HG03095 (cell line): ENCODE measurements at regions not wholly inside any gene's neighbourhood (a gene's known extent, or its start where the extent isn't known, plus 50 kb on each side); places are given as distances from the start of the nearest gene placed in this dataset.
"Not testable (repeated sequence)": the region's sequence is repeated elsewhere in the genome, so short reads cannot be mapped to it uniquely, and the experiment has no call there.

Source experiments
- ATAC-seq: cut with Tn5 transposase; IDR thresholded peaks from one replicate; pipeline ENCODE4 v1.9.1; 2021; ENCODE audit warnings: moderate library complexity; ENCODE audit not compliant: unreplicated experiment

GRCh38 chr12:72148709-72149108 is 123.5 kb upstream of the TRHDE start:
- no peak for ATAC-seq

- no peak for ATAC-seq
These were observed 109.3 kb upstream of the TRHDE start for GRCh38 chr12:72162875-72163274.

GRCh38 chr12:72168851-72169250 is 103.3 kb upstream of the TRHDE start:
- ATAC-seq: no peak

- ATAC-seq: no peak
These were observed 98.2 kb upstream of the TRHDE start for GRCh38 chr12:72173974-72174373.

- ATAC-seq: no peak
These were observed 93.9 kb upstream of the TRHDE start for GRCh38 chr12:72178244-72178643.

GRCh38 chr12:72178871-72179270 is 93.3 kb upstream of the TRHDE start:
- no peak for ATAC-seq

- ATAC-seq: no peak
These were observed 92.3 kb upstream of the TRHDE start for GRCh38 chr12:72179841-72180240.

GRCh38 chr12:72184971-72185533 is 87.1 kb upstream of the TRHDE start:
- not testable (repeated sequence) for ATAC-seq

GRCh38 chr12:72189266-72189665 is 82.9 kb upstream of the TRHDE start:
- ATAC-seq: no peak

GRCh38 chr12:72191761-72192160 is 80.4 kb upstream of the TRHDE start:
- ATAC-seq: peak; percentile 51

- ATAC-seq: no peak
These were observed 74.4 kb upstream of the TRHDE start for GRCh38 chr12:72197790-72198189.

GRCh38 chr12:72201457-72201856 is 70.7 kb upstream of the TRHDE start:
- no peak for ATAC-seq

GRCh38 chr12:72203764-72204335 is 68.3 kb upstream of the TRHDE start:
- peak; percentile 55 for ATAC-seq

GRCh38 chr12:72207079-72207478 is 65.1 kb upstream of the TRHDE start:
- no peak for ATAC-seq

- ATAC-seq: no peak
These were observed 64.4 kb upstream of the TRHDE start for GRCh38 chr12:72207486-72208409.

- no peak for ATAC-seq
These were observed 63.1 kb upstream of the TRHDE start for GRCh38 chr12:72209086-72209485.

GRCh38 chr12:72214163-72214562 is 58.0 kb upstream of the TRHDE start:
- no peak for ATAC-seq

GRCh38 chr12:72215287-72215686 is 56.9 kb upstream of the TRHDE start:
- not testable (repeated sequence) for ATAC-seq

GRCh38 chr12:72219937-72220336 is 52.2 kb upstream of the TRHDE start:
- ATAC-seq: no peak
